ENCODE measurements at regions not wholly inside any gene's neighbourhood (a gene's known extent, or its start where the extent isn't known, plus 50 kb on each side); places are given as distances from the start of the nearest gene placed in this dataset.
A peak's percentile ranks its signal among the peaks of the same experiment; 100 is the strongest.

DNA sequence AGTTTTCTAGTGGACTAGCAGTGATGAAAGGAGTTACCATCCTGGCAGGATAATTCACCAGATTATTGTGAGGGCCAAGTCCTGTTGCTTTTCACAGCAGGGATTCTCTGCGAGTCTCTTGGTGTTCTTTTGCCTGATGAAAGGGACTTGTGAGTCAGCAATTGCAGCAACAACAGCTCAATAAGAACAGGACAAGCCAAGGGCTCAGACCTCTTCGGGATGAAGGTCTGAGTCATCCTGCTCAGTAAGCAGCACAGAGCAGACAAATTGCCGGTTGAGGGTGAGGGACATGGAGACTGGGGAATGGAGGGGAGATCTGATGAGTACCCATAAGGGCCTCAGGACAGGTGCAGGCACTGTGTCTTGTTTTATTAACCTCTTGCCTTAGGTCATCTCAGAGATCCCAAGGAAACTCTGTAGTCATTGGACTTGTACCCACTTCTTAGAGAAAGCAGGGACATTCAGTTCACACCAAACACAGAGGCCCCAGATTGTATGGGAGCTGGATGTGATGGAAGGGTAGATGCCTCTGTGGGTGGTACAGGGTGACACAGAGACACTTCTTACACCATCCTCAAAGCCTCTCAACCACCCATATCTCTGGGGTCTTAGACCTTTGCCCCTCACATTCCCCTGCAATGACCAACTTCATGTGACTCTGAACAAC, 173.8 kb upstream of the TLE3 start:
- peak; percentile 47 for DNase-seq

DNA sequence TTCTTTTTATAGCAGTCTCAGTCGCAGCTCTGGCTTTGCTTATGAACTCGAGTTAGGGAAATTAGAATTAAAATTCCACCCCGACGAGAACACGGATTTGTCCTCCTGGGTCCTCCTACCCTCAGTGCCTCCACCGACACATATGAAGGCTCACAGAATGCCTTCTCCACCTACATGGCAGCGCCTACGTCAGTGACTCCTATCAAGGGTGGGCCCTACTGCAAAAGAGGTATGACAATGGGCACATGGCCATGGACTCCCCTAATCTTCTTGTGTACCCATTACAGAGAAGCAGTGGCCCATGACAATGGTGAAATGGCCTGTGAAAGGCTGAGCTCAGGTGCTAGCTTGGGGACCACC, 173.0 kb upstream of the TLE3 start:
- no peak for DNase-seq

DNA sequence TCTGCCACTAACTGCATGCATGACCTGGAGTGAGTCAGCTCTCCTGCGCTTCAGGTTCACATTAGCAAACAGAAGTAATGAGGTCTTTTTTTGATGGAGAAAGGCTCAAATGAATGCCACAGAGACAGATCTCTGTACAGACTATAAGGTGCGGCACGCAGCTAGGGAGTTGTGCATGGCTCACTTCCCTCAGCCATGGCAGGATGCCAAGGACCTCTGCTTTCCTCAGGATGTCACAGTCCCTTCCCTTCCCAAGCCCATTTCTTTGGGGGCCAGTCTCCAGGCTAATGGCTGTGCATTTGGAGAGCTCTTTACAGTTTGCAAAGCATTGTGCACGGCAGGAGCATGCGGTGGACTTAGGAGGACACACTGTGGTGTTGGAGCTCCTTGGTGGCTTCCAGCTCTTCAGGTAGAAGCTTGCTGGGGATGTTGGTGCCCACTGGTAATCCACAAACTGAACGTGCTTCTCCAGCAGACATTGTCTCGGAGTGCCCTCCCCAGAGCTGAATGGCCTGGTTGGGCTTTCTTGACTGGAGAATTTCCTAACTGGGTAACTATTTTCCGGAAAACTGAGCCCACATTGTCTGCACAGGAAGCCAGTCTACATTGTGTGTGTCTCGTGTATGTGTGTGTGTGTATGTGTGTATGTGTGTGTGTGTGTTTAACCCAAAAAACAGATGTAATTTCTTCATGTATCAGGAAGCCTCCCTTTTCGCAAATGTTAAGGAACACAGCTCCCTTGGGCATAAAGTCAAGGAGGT, 172.5 kb upstream of the TLE3 start:
- DNase-seq: no peak

DNA sequence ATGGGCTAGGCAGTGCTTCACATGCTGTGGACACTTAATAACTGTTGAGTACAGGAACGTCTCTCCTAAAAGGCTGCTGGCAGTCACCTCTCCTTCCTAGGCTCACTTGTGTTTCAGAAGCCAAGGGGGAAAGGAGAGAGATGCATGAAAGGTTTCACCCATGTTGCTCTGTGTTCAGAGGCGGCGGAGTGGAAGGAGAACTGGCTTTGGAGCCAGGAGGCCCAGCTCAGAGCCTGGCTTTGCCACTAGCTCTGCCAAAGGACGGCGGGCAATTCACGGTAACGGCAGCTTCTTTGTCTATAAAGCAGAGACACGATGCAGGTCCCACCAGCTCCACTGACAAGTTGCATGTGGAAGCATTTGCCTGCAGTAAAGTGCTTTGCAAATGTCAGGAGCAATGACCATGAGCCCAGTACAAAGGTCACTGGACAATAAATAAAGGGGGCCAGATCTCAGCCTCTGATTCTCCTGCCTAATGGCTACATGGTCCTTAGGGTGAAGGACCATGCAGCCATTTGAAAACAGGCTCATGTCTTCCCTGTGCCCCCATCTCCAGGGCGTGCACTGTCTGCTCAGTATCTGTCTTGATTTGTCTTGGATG, 171.7 kb upstream of the TLE3 start:
- DNase-seq: no peak

DNA sequence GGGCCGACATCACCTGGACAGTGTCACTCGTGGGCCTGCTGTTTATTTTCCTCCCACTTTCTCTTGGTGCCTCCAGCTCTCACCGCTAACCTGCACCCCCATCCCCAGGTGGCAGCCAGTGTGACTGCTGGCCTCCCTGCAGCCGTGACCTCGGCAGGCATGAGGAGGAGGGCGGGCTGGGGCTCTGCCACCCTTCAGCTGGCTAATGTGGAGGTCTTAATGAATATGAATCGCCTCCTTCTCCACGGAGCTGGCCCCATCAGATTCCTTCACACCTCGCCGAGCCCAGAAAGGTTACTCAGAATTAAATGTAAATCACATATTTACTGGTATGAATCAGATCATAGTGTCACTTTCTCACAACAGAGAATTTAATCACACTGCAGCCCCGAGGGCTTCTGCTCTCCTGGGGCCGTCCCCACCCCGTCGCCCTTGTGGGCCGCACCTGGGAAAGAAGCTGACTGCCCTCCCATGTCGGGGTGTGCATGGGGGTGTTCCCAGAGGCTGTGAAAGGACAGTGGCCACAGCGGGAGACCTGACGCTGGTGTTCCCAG, 171.1 kb upstream of the TLE3 start:
- DNase-seq: no peak

DNA sequence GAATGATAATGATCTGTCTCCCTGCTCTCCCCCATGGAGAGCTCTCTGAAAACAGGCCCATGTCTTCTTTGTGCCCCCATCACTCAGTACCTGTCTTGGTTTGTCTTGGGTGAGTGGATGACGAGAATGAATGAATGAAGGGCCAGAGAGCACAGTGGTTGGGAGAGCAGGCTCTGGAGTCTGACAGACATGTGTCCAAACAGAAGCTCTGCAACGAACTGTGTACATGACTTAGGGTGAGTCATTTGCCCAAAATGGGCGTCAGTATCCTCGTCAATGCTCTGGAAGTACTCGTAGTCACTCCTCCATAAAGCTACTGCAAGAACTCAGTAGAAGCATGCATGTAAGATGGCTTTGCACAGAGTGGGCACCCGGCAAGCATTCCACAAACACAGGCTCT, 170.2 kb upstream of the TLE3 start:
- DNase-seq: no peak

DNA sequence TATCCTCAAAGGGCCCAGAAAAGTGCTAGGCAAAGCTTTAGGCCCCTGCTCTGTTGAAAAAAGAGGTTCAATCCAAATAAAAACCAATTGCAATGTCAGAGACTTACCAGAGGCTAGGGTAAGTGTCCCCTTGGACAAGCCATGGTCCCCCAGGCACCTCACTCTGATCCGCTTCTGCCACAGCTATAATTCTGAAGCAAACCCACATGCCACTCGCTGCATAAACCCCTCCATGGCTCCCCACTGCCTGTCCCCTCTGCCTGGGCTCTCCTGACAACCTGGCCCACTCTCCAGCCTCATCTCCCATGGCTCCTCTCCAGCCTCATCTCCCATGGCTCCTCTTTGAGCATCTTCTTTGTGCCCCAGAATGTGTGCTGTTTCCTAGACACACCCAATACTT, 169.6 kb upstream of the TLE3 start:
- DNase-seq: no peak

DNA sequence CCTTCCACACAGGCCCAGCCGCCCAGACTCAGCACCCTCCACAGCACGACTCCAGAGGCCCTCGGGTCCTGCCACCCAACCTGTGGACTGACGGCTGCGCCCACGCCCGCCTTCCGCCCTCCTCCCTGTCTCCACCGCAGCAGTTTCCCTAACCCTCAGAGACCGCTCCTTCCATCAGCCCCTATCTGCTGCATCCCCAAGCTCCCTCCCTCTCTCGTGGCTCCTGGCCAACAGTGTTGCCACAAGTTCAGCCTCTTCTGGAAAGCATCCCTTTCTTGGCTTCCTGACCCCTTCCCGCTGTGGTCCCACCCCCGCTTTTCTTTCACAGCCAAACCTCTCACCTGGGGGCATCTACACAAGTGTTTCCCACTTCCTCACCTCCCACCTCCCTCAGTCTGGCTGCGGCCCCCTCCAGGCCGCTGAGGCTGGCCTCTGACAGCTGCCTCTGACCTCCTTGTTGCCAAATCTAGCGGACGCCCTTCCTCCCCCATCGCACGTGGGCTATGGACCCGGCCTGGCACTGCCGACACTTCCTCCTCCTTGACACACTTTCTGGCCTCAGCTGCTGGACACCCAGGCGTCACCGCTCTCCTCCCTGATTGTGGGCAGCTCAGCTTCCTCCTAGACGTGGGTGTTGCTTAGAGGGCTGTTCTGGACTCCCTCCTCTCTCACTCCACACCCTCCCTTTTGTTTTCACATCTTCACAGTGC, 168.8 kb upstream of the TLE3 start:
- DNase-seq: no peak

DNA sequence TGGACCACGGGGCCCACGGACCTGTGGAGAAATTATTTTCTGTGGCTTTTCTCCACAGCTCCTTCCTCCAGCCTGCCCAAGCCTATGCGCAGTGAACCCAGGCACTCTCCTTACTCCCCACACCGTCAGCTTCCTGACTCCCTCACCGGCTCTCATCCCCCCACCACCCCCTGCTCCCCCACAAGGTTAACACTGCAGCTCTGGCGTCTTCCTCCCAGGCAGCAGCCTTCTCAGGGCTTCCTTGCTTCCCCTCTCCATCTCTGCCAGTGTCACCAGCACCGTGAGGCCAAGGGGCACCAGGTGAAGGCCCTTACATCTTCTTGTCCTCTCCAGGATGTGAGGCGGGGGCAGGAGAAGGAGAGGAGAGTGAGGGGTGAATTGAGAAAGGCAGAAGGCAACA, 168.3 kb upstream of the TLE3 start:
- no peak for DNase-seq

DNA sequence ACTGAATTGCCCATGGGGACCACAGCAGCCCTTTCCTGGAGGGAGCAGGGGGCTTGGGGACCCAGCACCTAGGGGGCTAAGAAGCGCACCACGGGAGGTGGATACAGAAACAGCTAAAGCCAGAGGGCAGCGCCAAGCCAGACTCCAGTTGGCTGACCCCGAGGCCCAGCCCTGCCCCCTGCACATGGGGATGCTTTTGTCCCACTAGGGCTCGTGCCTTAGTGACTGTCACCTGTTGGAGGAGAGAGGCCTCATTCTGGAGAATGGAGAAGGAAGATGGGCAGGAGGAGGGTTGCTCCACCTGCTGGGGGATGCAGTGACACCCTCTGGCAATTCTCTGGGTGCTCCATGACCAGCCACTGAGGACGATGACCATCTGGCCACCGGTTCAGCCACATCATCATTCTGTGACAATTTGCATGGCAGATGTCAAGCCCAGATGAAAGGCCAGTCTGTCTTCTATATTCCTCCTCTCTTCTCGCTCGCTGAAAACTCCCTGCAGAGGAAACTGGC, 167.8 kb upstream of the TLE3 start:
- no peak for DNase-seq

DNA sequence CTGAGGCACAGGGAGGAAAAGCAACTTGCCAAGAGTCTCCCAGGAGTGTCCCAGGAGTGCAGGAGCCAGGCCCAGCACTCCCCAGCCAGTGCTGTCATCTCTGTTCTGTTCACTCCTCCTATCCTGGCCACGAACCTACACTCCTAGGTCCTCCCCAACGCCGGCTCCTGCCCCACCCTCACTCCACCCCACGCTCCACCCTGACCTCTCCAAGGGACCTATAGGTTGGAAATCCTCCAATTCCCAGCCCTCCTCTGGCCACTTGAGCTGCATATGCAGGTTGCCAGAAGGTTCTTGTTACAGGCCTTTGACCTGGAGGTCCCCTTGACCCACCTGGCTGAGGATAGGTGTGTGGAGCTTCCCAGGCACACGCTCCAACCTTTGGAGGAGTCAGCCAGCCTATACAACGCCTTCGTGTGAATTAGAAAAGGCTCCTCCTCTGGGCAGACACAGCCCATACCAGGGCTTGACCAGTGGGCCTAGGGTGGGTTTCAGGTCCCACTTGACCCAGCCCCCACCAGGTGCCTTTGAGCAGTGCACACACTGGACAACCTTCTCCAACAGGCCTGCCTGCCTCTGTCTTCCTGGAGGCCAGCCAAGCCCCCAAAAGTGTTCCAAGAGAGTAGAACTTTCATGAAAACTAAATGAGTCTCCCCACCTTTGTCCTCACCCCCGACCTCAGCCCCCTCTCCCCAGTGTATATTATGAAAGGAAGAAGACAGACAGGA, 167.2 kb upstream of the TLE3 start:
- no peak for DNase-seq

DNA sequence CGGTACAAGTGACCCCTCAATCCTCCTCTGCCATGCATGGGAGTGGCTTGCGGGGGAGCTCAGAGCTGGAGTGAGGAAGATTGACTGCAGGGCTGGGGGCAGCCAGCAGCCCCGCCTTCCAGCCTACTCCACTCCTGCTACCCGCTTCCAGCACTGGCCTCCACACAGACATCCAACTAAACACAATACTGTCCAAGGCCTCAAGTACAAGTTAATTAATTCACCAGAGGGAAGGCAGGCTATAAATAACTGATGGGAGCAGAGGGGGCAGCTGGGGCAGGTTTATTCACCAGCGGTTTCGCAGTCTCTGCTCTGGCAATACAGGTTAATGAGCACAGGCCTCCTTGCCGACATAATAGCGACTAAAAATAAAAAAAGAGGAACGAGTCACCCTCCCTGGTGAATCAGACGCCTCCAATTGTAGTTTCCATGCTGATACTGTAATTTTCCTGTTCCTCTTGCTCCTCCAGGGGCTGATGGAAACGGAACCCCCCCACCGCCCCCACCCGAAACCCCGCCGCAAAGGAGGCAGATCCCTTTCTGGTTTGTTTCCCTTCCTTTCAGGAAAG, 166.4 kb upstream of the TLE3 start:
- no peak for DNase-seq

DNA sequence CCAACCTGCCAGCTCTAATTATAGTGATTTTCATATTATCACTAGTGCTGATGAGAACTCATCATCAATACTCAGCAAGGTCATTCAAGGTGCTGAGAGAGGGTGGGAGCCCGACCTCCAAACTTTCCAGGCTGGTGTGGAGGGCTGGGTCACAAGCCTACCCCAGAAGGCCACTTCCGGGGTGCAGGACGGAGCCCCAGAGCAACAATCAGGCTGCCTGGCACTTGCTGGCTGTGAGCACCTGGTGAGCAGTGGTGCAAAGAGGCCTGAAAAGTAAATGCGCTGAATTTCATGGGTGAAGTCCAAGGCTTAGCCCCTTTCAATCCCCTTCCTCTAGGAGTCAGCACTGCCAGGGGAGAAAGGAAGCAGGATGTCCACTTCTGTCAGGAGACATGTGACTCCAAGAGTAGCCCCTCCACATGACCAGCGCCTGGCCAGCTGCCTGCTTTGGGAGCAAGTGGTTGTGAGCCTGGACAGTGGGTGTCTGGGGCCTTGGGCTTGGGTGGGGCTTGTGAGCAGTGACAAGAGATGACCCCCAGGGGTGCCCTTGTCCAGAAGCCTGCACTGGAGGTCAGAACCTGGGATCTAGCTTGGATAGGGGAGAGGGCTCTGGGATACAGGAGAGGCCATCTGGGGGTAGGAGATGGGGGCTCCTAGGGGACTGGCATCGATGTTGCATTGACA, 165.0 kb upstream of the TLE3 start:
- no peak for DNase-seq

DNA sequence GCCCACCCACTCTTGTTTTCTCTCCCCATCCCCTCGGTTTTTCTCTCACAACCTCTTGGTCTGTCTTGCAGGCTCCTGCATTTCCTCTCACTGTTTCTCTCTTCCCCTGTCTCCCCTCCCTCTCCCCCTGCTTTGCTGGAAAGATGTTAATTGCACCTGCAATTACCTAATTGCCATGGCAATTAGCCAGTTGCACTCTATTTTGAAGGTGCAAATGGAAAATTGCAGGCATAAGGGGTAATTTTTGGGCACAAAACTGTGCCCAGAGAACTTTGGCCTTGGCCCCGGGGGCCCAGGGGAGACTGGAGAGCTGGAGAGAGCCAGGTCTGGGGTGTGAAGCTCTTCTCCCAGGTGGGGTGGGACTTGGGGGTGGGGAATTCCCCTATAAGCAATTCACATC, 164.5 kb upstream of the TLE3 start:
- no peak for DNase-seq

DNA sequence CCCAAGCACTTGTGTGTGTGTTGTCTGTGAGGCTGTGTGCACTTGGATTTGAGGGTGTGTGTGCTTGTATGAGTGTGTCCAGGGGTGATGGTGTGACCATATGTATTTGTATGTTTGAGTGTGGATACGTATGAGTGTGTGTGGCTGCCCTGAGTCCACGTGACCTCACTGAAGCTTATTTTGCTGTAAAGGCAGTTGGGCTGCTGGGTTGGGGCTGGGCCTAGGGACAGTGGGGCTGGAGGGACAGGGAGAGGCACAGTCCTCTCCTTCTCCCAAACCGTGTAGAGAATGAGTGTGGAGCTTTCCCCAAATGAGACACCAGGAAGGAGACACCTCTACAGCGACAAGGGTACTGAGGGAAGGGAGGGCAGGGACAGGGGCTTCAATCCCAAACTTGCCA, 163.4 kb upstream of the TLE3 start:
- no peak for DNase-seq

DNA sequence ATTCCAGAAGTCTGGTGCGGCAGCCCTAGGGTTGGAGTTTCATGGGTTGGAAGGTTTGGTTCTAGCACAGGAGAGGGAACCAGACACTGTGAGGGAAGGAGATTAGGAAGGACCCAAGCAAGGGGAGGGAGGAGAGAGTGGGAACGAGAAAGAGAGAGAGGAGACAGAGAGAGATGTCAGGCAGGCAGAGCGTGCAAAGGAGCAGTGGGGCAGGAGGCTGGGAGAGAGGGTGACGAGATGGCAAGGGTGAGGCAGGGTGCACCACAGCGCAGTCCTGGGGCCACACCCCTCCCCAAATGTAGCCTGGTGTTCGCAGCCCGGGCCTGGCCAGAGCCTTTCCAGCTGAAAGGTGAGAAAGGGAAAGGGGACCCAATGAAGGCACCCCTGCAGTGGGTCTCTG, 162.9 kb upstream of the TLE3 start:
- DNase-seq: no peak

DNA sequence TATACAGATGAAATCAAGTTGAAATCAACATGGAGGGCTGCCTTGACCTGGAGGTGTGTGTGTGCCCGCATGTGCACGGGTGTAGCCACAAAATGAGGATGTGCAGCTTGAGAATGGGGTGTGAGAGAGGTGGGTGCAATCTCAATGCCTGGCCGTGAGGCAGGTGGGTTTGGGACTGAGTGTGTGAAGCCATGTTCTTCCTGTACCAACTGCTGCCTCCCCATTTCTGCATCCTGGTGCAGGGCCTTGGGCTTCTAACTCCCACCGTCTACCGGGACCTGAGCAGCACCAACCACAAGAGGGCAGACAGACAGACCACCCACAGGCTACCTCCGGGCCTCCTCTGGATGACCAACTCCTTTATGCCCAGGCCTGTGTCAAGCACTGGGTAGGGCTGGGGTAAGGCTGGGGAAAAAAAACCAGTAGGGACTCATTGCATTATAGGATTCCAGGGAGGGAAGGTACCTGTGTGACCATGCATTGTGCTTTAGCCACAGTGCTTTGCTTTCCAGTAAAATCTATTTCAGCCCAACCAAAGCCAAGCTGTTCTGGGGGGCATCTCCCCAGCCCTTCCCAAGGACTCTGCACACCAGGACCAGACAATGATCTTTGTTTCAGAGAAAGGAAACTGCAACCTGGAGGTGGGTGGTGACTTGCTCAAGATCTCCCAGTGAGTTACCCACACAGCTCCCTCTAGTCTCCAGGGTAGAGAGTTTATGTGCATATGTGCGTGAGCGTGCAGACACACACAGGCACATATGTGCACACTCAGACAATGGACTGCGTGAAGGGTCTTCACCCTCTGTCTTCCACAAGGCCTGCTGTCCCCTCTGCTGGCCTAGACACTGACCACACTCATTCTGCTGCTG, 162.2 kb upstream of the TLE3 start:
- DNase-seq: no peak

DNA sequence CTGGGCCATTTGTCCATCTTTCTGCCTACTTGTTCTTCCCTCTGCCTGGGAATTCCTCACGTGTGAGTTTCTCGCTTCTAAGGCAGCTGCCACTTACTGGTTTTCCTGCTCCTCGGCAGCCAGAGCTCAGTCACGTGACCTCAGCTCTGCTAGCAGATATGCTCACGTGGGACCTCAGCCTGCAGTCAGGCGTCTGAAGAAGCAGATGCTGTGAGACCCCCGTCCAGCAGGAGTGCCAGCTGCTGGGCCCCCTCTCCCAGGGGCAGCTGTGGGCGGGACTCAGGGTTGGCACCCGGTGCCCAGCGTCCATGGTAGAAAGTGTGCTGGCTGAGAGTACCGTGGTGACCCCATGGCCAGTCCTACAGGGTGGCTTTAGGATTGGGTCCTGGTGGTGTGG, 161.3 kb upstream of the TLE3 start:
- no peak for DNase-seq

DNA sequence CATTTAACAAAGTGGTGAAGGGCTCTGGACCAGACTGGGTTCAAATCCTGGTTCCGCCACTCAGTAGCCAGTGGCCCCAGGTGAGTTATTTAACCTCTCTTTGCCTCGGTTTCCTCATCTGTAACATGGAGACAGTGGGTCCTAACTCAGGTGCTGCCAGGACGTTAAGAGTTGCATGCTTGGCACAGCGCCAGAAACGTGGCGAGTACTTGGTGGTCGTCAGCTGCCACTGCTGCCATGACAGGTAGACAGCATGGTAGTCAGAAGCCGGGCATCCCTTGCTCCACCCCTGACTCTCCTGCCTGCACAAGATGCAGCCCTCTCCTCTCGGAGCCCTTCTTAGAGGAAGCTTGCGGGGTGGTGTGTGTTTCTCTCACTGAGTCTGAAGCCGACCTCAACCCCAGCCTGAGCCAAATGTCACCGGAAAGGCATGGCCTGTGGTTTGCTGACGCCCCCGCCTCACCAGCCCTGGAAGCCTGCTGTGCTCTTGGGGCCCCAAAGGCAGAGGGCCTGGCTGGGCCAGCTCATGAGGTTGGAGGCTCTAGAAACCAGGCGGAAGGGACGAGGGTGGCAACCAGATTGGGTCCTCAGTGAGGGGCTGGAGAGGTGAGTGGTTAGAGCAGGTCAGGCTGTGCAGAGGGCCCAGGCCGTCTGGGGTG, 160.8 kb upstream of the TLE3 start:
- no peak for DNase-seq

All from T1000 (cell line).